HEK293 (cell line): ENCODE measurements at regions not wholly inside any gene's neighbourhood (a gene's known extent, or its start where the extent isn't known, plus 50 kb on each side); places are given as distances from the start of the nearest gene placed in this dataset.
"Not testable (repeated sequence)": the region's sequence is repeated elsewhere in the genome, so short reads cannot be mapped to it uniquely, and the experiment has no call there.

Experiments used
- BCL11A ChIP-seq: fragments of 450-650 bp; formaldehyde crosslinking; IDR thresholded peaks from 2 replicates; pipeline ENCODE4 v1.5.1; 2016; ENCODE audit warnings: low read depth, missing biosample characterization, missing genetic modification characterization
- HOXA7 ChIP-seq: sonication (generic); formaldehyde crosslinking; IDR thresholded peaks from 2 replicates; pipeline ENCODE4 v1.8.1; 2022; ENCODE audit warnings: missing genetic modification reagents, borderline replicate concordance
- ZFP3 ChIP-seq: fragments of 450-650 bp; formaldehyde crosslinking; IDR thresholded peaks from 2 replicates; pipeline ENCODE4 v1.5.1; 2016; ENCODE audit warnings: low read depth, missing biosample characterization, missing genetic modification characterization
- ZNF558 ChIP-seq: fragments of 450-650 bp; formaldehyde crosslinking; IDR thresholded peaks from 2 replicates; pipeline ENCODE4 v1.5.1; 2016; ENCODE audit warnings: missing biosample characterization, missing genetic modification characterization
- ZNF785 ChIP-seq: fragments of 450-650 bp; formaldehyde crosslinking; IDR thresholded peaks from 2 replicates; pipeline ENCODE4 v1.5.1; 2016; ENCODE audit warnings: missing biosample characterization, missing genetic modification characterization
- TF ChIP-seq, protein P1 (sequence below): fragments of 450-650 bp; formaldehyde crosslinking; IDR thresholded peaks from 2 replicates; pipeline ENCODE4 v1.5.1; 2016; ENCODE audit warnings: missing biosample characterization, missing genetic modification characterization
- TF ChIP-seq, protein P2 (sequence below): fragments of 450-650 bp; formaldehyde crosslinking; conservative IDR thresholded peaks from 2 replicates; pipeline ENCODE4 v1.5.1; 2016; ENCODE audit warnings: low read depth, missing biosample characterization, missing genetic modification characterization
- TF ChIP-seq, protein P3 (sequence below): fragments of 450-650 bp; formaldehyde crosslinking; IDR thresholded peaks from 2 replicates; pipeline ENCODE4 v1.5.1; 2016; ENCODE audit warnings: missing biosample characterization, missing genetic modification characterization

DNA sequence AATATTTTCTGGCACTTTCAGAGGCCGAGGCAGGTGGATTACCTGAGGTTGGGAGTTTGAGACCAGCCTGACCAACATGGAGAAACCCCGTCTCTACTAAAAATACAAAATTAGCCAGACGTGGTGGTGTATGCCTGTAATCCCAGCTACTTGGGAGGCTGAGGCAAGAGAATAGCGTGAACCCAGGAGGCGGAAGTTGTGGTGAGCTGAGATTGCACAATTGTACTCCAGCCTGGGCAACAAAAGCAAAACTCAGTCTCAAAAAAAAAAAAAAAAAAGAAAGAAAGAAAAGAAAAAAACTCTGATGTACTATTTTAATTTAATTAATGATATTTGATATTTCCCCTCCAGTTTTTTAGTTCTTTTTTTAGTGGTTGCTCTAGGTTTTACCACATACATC lies 588.1 kb upstream of the GHITM start:
- TF ChIP-seq, protein P1, sequence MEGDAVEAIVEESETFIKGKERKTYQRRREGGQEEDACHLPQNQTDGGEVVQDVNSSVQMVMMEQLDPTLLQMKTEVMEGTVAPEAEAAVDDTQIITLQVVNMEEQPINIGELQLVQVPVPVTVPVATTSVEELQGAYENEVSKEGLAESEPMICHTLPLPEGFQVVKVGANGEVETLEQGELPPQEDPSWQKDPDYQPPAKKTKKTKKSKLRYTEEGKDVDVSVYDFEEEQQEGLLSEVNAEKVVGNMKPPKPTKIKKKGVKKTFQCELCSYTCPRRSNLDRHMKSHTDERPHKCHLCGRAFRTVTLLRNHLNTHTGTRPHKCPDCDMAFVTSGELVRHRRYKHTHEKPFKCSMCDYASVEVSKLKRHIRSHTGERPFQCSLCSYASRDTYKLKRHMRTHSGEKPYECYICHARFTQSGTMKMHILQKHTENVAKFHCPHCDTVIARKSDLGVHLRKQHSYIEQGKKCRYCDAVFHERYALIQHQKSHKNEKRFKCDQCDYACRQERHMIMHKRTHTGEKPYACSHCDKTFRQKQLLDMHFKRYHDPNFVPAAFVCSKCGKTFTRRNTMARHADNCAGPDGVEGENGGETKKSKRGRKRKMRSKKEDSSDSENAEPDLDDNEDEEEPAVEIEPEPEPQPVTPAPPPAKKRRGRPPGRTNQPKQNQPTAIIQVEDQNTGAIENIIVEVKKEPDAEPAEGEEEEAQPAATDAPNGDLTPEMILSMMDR (tag by site-specific recombination) = not testable (repeated sequence)
- TF ChIP-seq, protein P2, sequence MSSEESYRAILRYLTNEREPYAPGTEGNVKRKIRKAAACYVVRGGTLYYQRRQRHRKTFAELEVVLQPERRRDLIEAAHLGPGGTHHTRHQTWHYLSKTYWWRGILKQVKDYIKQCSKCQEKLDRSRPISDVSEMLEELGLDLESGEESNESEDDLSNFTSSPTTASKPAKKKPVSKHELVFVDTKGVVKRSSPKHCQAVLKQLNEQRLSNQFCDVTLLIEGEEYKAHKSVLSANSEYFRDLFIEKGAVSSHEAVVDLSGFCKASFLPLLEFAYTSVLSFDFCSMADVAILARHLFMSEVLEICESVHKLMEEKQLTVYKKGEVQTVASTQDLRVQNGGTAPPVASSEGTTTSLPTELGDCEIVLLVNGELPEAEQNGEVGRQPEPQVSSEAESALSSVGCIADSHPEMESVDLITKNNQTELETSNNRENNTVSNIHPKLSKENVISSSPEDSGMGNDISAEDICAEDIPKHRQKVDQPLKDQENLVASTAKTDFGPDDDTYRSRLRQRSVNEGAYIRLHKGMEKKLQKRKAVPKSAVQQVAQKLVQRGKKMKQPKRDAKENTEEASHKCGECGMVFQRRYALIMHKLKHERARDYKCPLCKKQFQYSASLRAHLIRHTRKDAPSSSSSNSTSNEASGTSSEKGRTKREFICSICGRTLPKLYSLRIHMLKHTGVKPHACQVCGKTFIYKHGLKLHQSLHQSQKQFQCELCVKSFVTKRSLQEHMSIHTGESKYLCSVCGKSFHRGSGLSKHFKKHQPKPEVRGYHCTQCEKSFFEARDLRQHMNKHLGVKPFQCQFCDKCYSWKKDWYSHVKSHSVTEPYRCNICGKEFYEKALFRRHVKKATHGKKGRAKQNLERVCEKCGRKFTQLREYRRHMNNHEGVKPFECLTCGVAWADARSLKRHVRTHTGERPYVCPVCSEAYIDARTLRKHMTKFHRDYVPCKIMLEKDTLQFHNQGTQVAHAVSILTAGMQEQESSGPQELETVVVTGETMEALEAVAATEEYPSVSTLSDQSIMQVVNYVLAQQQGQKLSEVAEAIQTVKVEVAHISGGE (tag by site-specific recombination) = not testable (repeated sequence)
- TF ChIP-seq, protein P3, sequence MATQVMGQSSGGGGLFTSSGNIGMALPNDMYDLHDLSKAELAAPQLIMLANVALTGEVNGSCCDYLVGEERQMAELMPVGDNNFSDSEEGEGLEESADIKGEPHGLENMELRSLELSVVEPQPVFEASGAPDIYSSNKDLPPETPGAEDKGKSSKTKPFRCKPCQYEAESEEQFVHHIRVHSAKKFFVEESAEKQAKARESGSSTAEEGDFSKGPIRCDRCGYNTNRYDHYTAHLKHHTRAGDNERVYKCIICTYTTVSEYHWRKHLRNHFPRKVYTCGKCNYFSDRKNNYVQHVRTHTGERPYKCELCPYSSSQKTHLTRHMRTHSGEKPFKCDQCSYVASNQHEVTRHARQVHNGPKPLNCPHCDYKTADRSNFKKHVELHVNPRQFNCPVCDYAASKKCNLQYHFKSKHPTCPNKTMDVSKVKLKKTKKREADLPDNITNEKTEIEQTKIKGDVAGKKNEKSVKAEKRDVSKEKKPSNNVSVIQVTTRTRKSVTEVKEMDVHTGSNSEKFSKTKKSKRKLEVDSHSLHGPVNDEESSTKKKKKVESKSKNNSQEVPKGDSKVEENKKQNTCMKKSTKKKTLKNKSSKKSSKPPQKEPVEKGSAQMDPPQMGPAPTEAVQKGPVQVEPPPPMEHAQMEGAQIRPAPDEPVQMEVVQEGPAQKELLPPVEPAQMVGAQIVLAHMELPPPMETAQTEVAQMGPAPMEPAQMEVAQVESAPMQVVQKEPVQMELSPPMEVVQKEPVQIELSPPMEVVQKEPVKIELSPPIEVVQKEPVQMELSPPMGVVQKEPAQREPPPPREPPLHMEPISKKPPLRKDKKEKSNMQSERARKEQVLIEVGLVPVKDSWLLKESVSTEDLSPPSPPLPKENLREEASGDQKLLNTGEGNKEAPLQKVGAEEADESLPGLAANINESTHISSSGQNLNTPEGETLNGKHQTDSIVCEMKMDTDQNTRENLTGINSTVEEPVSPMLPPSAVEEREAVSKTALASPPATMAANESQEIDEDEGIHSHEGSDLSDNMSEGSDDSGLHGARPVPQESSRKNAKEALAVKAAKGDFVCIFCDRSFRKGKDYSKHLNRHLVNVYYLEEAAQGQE = not testable (repeated sequence)
- not testable (repeated sequence) for TF ChIP-seq BCL11A (tag by site-specific recombination); HOXA7 (CRISPR knock-in tag); ZNF785 (tag by site-specific recombination); ZNF558; ZFP3 (tag by site-specific recombination)
